A673 (cell line): ENCODE measurements at regions not wholly inside any gene's neighbourhood (a gene's known extent, or its start where the extent isn't known, plus 50 kb on each side); places are given as distances from the start of the nearest gene placed in this dataset.

ENCODE experiments used
- EZH2 ChIP-seq: fragments of 200-600 bp; sonication (generic); IDR thresholded peaks from 2 replicates; pipeline ENCODE4 v1.6.1; 2017; ENCODE audit warnings: borderline replicate concordance, low read depth, mild to moderate bottlenecking, mixed read lengths, antibody characterized with exemption, low read length; ENCODE audit not compliant: poor library complexity, severe bottlenecking
- TF ChIP-seq, protein P1 (sequence below): fragments of 300-800, 200-600 bp; sonication (generic); conservative IDR thresholded peaks from 2 replicates; pipeline ENCODE4 v1.5.1; 2017; ENCODE audit warnings: low read depth, mild to moderate bottlenecking, antibody characterized with exemption, low read length, moderate library complexity, mixed read lengths

DNA sequence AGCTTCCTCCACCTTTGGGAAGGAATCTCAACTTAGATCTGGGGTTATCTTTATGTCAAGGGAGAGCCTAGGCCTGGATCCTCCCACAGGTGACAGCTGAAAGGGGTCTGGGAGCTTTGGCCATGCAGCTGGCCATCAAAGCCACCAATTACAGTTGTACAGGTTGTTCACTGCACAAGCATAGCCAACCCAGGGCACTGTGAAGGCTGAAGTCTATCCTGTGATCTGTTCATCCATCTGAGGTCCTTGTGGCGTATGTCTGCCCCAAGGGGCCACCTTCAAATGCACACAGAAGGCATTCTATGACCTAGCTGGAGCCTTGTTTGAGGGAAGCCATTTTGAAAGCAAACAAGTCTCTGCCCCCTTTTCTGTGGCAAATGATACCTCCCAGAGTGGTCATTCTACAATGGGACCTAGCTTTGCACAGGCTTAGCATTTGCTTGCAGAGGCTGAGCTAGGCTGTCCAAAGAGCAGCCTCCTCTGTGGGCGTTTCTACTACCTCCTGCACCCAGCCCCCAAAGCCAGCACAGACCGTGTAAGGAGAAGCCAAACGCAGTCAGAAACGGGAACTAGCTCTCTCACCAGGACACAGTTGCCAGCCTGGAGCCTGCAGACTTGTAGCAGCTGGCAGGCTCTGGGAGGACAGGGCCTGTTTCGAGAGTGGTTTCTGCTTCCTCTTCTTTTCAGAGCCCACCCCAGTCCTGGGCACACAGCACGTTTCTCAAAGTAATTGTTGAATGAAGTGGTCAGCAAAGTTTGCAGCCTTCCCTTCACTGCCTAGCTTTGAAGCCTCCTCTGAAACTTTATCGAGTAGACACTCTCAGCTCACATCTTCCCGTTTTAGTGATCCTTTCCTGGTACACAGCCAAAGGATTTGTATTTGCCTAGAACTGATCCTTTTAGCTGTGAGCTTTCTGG is 157.3 kb upstream of the SMAD3 start:
- no peak for TF ChIP-seq EZH2
- TF ChIP-seq, protein P1, sequence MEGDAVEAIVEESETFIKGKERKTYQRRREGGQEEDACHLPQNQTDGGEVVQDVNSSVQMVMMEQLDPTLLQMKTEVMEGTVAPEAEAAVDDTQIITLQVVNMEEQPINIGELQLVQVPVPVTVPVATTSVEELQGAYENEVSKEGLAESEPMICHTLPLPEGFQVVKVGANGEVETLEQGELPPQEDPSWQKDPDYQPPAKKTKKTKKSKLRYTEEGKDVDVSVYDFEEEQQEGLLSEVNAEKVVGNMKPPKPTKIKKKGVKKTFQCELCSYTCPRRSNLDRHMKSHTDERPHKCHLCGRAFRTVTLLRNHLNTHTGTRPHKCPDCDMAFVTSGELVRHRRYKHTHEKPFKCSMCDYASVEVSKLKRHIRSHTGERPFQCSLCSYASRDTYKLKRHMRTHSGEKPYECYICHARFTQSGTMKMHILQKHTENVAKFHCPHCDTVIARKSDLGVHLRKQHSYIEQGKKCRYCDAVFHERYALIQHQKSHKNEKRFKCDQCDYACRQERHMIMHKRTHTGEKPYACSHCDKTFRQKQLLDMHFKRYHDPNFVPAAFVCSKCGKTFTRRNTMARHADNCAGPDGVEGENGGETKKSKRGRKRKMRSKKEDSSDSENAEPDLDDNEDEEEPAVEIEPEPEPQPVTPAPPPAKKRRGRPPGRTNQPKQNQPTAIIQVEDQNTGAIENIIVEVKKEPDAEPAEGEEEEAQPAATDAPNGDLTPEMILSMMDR, result no peak
